ENCODE measurements at regions not wholly inside any gene's neighbourhood (a gene's known extent, or its start where the extent isn't known, plus 50 kb on each side); places are given as distances from the start of the nearest gene placed in this dataset.

DNA sequence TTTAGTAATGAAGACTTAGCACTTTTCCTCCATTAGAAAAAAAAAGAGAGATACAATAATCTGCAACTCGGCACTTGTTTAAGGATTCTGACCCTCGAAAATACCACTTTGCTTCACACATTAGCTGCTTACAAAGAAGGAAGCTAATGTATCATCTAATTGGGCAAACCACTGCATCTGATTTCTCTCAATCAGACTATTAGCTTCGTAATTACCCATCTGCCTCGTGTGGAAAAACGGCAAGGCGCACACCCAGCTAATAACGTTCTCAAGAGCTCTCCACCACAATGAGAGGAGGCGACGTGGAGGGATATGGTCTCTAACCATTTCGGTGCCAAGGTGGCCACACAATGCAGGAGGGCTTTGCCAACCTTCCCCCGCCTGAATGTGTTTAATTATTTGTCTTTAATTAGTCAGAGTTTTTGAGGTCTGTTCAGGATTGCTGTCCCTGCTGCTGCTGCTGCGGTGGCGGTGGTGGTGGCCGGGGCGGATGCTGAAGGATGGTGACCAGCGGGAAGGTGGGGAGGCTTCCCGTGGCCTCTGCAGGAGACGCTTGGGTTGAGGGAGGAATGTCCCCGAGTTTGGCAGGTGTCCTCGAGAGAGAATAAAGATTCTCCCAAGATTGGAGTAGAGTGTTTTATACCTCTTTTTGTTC lies 374.5 kb downstream of the RPS6KC1 start:
- DNase-seq (ENCODE audit: low spot score in 2 of 2): no peak
- H3K4me3 ChIP-seq (ENCODE audit: low read depth, poor library complexity, severe bottlenecking): no peak overlapping the region
- intact Hi-C loops (cut with DNase I; ENCODE audit: low total_unique reads): no loop called here
- TF ChIP-seq, protein P1, sequence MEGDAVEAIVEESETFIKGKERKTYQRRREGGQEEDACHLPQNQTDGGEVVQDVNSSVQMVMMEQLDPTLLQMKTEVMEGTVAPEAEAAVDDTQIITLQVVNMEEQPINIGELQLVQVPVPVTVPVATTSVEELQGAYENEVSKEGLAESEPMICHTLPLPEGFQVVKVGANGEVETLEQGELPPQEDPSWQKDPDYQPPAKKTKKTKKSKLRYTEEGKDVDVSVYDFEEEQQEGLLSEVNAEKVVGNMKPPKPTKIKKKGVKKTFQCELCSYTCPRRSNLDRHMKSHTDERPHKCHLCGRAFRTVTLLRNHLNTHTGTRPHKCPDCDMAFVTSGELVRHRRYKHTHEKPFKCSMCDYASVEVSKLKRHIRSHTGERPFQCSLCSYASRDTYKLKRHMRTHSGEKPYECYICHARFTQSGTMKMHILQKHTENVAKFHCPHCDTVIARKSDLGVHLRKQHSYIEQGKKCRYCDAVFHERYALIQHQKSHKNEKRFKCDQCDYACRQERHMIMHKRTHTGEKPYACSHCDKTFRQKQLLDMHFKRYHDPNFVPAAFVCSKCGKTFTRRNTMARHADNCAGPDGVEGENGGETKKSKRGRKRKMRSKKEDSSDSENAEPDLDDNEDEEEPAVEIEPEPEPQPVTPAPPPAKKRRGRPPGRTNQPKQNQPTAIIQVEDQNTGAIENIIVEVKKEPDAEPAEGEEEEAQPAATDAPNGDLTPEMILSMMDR (IDR thresholded peaks at IDR 0.05): no peak
- TF ChIP-seq POLR2A (IDR thresholded peaks at IDR 0.05): no peak
- WGBS, 2 donors: 86 to 89% methylated on average over 20 of the region's 20 CpGs

DNA sequence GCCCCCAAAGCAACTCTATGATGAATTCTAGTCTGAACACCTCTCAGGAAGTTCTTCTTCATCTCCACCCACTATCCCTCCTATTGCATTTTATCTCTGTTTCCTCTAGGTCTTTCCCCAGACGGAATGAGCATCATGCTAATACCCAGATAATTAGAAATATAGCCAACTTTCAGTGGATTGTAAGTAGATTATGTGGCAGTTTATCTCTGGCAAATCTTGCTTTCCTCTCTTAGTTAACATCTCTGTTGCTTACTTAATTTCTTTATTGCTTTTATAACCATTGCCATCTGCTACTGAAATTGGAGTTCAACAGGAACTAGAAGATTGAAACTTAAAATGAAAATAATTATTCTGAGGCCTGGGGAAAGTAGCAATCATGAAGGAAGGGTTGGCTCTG lies 378.6 kb downstream of the RPS6KC1 start:
- 53 to 74% methylated on average over 1 of the region's 1 CpG for WGBS, 2 donors
- DNase-seq (ENCODE audit: low spot score in 2 of 2): no peak
- intact Hi-C loops (cut with DNase I; ENCODE audit: low total_unique reads): no loop called here

DNA sequence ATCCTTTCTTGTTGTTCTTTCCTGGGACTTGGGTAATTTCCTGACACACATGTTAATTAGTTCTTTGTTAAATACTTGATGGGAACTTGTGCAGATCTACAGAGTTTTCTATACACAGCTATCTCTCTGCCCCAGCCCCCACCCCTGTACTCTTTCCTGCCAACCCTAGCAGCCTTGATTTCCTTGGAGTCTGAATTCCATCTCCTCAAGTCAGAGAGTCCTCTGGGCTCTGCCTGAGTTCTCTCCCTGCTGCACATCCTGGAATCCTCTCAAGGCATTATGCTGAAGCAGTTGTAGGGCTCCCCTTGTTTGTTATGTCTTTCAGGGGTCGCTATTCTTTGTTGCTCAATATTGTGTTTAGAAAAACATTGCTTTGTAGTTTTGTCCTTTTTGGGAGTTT lies 384.7 kb downstream of the RPS6KC1 start:
- no peak for TF ChIP-seq POLR2A (IDR thresholded peaks at IDR 0.05)
- TF ChIP-seq, protein P1 (IDR thresholded peaks at IDR 0.05): no peak
- 45 to 61% methylated on average over 1 of the region's 1 CpG for WGBS, 2 donors
- no peak for DNase-seq (ENCODE audit: low spot score in 2 of 2)

More for the DNA sequence above, 378.6 kb downstream of the RPS6KC1 start:
- TF ChIP-seq, protein P1 (IDR thresholded peaks at IDR 0.05): no peak
- TF ChIP-seq POLR2A (IDR thresholded peaks at IDR 0.05): no peak
- no peak overlapping the region for H3K4me3 ChIP-seq (ENCODE audit: low read depth, poor library complexity, severe bottlenecking)

DNA sequence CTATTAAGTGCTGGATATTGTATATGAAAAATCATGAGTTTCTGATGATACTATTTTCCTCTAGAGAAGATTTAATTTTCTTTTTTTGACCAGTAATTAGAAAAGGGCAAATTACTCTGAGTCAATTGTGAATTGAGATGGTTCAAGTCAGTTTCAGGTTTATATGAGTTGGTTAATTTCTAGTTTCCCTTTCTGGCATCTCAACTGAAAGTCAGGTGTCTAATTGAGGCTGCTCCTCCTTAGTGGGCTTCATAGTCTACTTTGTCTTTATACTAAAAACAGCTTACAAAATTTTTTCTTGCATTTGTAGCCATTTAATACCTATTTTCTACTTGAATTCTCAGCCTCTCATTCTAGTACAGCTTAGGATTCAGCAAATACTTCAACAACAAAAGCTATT lies 387.3 kb downstream of the RPS6KC1 start:
- intact Hi-C loops (cut with DNase I; ENCODE audit: low total_unique reads): no loop called here
- H3K4me3 ChIP-seq (ENCODE audit: low read depth, poor library complexity, severe bottlenecking): no peak overlapping the region
- no peak for DNase-seq (ENCODE audit: low spot score in 2 of 2)
- no peak for TF ChIP-seq POLR2A (IDR thresholded peaks at IDR 0.05)
- TF ChIP-seq, protein P1 (IDR thresholded peaks at IDR 0.05): no peak

More for the DNA sequence above, 384.7 kb downstream of the RPS6KC1 start:
- intact Hi-C loops (cut with DNase I; ENCODE audit: low total_unique reads): no loop called here
- no peak overlapping the region for H3K4me3 ChIP-seq (ENCODE audit: low read depth, poor library complexity, severe bottlenecking)

DNA sequence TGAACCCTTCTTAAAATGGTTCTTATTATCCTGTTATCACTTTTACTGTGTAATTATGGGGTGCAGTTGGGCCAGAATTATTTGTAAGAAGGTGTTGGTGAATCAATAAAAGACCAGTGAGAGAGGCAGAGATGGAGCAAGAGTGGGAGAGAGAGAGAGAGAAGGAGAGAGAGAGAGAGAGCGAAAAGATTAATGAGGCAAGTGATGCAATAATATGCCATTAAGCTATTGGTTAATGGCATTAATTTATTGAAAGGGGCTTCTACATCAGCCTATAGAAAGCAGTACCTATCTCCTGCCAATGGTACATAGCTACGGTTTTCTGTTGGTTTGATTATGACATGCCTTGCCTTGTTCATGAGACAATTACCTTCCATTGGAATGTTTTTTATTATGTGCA lies 388.7 kb downstream of the RPS6KC1 start:
- no peak for DNase-seq (ENCODE audit: low spot score in 2 of 2)
- 79 to 89% methylated on average over 2 of the region's 2 CpGs for WGBS, 2 donors
- intact Hi-C loops (cut with DNase I; ENCODE audit: low total_unique reads): no loop called here
- TF ChIP-seq POLR2A (IDR thresholded peaks at IDR 0.05): no peak
- TF ChIP-seq, protein P1 (IDR thresholded peaks at IDR 0.05): no peak
- H3K4me3 ChIP-seq (ENCODE audit: low read depth, poor library complexity, severe bottlenecking): no peak overlapping the region

DNA sequence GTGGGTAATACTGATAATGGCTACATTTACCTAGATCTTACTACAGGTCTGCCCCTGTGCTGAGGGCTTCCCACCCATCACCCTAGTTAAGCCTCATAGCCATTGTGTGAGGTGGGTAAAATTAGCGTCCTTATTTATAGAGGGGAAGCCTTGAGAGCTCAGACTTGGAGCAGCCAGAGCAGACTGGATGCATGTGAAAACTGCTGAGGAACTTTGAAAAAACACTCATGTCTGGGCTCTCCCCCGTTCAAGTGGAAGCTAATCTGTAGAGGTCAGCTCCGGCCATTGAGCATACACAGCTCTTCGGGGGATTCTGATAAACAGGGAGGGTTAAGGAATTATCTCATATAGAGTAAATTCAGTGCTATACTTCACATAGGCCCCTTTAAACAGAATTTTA lies 389.7 kb downstream of the RPS6KC1 start:
- TF ChIP-seq, protein P1 (IDR thresholded peaks at IDR 0.05): no peak
- no peak for TF ChIP-seq POLR2A (IDR thresholded peaks at IDR 0.05)
- intact Hi-C loops (cut with DNase I; ENCODE audit: low total_unique reads): no loop called here
- WGBS, 2 donors: 54 to 63% methylated on average over 4 of the region's 4 CpGs
- DNase-seq (ENCODE audit: low spot score in 2 of 2): no peak
- H3K4me3 ChIP-seq (ENCODE audit: low read depth, poor library complexity, severe bottlenecking): no peak overlapping the region

All from lower leg skin (tissue), 4 donors.